ENCODE measurements at regions not wholly inside any gene's neighbourhood (a gene's known extent, or its start where the extent isn't known, plus 50 kb on each side); places are given as distances from the start of the nearest gene placed in this dataset.

DNA sequence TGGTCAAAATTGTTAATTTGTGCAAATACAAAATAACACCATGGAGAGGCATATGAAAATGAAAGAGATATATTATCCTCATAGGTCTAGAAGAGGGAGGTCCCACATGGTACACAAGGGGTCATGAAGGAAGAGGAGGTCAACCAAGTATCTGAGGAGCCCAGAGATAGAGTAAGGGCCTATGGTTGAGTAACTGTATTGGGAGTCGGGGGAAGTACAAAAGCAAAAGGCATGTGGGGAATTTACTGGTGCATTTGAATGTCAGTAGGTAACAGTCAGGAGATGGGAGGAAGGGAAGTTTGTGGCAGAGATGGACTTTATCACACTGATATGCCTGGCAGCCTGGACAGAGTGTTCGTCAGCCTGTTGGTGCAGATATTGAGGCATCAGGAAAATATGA lies 1113.7 kb downstream of the OTOL1 start:
- no peak for DNase-seq (ENCODE audit: low spot score)
- intact Hi-C loops (cut with micrococcal nuclease; ENCODE audit: unreplicated experiment), result no loop called here
- CTCF ChIA-PET, result no interaction called here
- Histone ChIP-seq H3K4me1 (ENCODE audit: insufficient read depth, low read length, poor library complexity, severe bottlenecking) (no peaks in the 10 kb centered on the region), H3K36me3 (ENCODE audit: insufficient read depth, low read length, poor library complexity, severe bottlenecking) (no peaks in the 10 kb centered on the region), H3K27me3 (replicated peaks; ENCODE audit: insufficient read depth, low read depth, low read length, poor library complexity) (no peaks in the 10 kb centered on the region), H3K4me3 (ENCODE audit: low read depth, low read length, poor library complexity, severe bottlenecking) (no peak overlapping the region), H3K9me3 (ENCODE audit: low read depth, low read length, poor library complexity, severe bottlenecking) (no peaks in the 10 kb centered on the region), H3K27ac (ENCODE audit: low read depth, low read length, poor library complexity, severe bottlenecking) (no peak overlapping the region)
- POLR2A ChIA-PET (ENCODE audit: low non-redundant PET), result no interaction called here
- BruUV-seq (replicated peaks), result no TSS peak
- TF ChIP-seq EZH2 (IDR thresholded peaks at IDR 0.05; ENCODE audit: borderline replicate concordance, low read depth, low read length, poor library complexity, severe bottlenecking), result no peak
- TF ChIP-seq, protein P1, sequence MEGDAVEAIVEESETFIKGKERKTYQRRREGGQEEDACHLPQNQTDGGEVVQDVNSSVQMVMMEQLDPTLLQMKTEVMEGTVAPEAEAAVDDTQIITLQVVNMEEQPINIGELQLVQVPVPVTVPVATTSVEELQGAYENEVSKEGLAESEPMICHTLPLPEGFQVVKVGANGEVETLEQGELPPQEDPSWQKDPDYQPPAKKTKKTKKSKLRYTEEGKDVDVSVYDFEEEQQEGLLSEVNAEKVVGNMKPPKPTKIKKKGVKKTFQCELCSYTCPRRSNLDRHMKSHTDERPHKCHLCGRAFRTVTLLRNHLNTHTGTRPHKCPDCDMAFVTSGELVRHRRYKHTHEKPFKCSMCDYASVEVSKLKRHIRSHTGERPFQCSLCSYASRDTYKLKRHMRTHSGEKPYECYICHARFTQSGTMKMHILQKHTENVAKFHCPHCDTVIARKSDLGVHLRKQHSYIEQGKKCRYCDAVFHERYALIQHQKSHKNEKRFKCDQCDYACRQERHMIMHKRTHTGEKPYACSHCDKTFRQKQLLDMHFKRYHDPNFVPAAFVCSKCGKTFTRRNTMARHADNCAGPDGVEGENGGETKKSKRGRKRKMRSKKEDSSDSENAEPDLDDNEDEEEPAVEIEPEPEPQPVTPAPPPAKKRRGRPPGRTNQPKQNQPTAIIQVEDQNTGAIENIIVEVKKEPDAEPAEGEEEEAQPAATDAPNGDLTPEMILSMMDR (conservative IDR thresholded peaks at IDR 0.05; ENCODE audit: low read depth, low read length), result no peak

DNA sequence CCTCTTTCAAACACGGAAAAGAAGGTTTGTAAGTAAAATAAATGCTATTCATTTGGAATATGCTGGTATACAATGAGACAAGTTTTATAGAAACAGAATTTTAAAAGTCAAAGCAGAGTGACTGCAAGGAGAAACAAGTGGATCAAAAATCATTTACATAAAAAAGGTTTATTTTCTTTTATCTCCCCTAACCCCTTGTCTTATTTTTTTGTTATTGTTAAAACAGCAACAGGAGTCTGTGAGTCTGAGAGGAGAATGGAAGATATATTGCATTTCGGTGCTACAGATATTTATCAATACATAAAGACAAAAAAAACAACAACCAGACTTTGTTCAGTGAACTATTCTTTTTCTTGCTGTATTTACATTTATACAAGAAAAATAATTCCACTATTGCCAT lies 1116.4 kb downstream of the OTOL1 start:
- Histone ChIP-seq H3K9me3 (ENCODE audit: low read depth, low read length, poor library complexity, severe bottlenecking) (no peaks in the 10 kb centered on the region), H3K36me3 (ENCODE audit: insufficient read depth, low read length, poor library complexity, severe bottlenecking) (no peaks in the 10 kb centered on the region), H3K27me3 (replicated peaks; ENCODE audit: insufficient read depth, low read depth, low read length, poor library complexity) (no peaks in the 10 kb centered on the region), H3K4me1 (ENCODE audit: insufficient read depth, low read length, poor library complexity, severe bottlenecking) (no peaks in the 10 kb centered on the region), H3K4me3 (ENCODE audit: low read depth, low read length, poor library complexity, severe bottlenecking) (no peak overlapping the region), H3K27ac (ENCODE audit: low read depth, low read length, poor library complexity, severe bottlenecking) (no peak overlapping the region)
- intact Hi-C loops (cut with micrococcal nuclease; ENCODE audit: unreplicated experiment), result no loop called here
- ChIA-PET CTCF (no interaction called here), POLR2A (ENCODE audit: low non-redundant PET) (no interaction called here)
- BruUV-seq (replicated peaks), result no TSS peak
- no peak for DNase-seq (ENCODE audit: low spot score)
- TF ChIP-seq, protein P1 (conservative IDR thresholded peaks at IDR 0.05; ENCODE audit: low read depth, low read length), result no peak

DNA sequence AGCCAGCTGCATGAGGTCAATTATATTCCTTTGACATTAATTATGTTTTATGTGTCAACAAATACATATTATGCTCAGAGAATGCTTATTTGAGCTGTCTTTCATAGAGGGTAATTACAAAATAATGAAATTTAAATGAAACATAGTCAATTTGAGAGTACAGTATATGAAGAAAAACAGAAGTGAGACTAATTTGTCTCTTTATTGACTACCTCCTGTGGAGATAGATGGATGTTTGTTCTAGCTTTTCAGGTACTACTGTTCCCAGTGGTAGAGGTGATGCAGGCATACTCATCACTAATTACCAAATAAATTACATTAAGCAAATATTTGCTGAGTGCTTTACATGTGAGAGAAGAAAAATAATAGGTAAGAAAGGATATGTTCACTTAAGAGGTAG lies 1129.6 kb downstream of the OTOL1 start:
- ChIA-PET POLR2A (ENCODE audit: low non-redundant PET) (no interaction called here), CTCF (no interaction called here)
- no TSS peak for BruUV-seq (replicated peaks)
- H3K4me3 ChIP-seq (ENCODE audit: low read depth, low read length, poor library complexity, severe bottlenecking), result no peak overlapping the region
- no peaks in the 10 kb centered on the region for H3K27me3 ChIP-seq (replicated peaks; ENCODE audit: insufficient read depth, low read depth, low read length, poor library complexity)
- no peaks in the 10 kb centered on the region for H3K36me3 ChIP-seq (ENCODE audit: insufficient read depth, low read length, poor library complexity, severe bottlenecking)
- no peaks in the 10 kb centered on the region for H3K9me3 ChIP-seq (ENCODE audit: low read depth, low read length, poor library complexity, severe bottlenecking)
- H3K27ac ChIP-seq (ENCODE audit: low read depth, low read length, poor library complexity, severe bottlenecking), result no peak overlapping the region
- intact Hi-C loops (cut with micrococcal nuclease; ENCODE audit: unreplicated experiment), result no loop called here
- no peak for DNase-seq (ENCODE audit: low spot score)
- no peak for TF ChIP-seq EZH2 (IDR thresholded peaks at IDR 0.05; ENCODE audit: borderline replicate concordance, low read depth, low read length, poor library complexity, severe bottlenecking)
- TF ChIP-seq, protein P1 (conservative IDR thresholded peaks at IDR 0.05; ENCODE audit: low read depth, low read length), result no peak
- H3K4me1 ChIP-seq (ENCODE audit: insufficient read depth, low read length, poor library complexity, severe bottlenecking), result no peaks in the 10 kb centered on the region

Data from A673 (cell line).